Right atrium auricular region (tissue), 2 donors: ENCODE measurements at regions not wholly inside any gene's neighbourhood (a gene's known extent, or its start where the extent isn't known, plus 50 kb on each side); places are given as distances from the start of the nearest gene placed in this dataset.

ENCODE experiments used
- DNase-seq: peaks from one replicate; pipeline ENCODE4 v3.0.0-alpha.2; 2019; ENCODE audit warnings: low spot score
- H3K27ac ChIP-seq, 2 donors: fragments of 200-600 bp; sonication (generic); 1 replicate in 1 of 2; 2 replicates in 1 of 2; pipeline ENCODE4 v1.5.1; 2016 to 2019
- H3K27me3 ChIP-seq, 2 donors: fragments of 200-600 bp; sonication (generic); one replicate each; pipeline versions ENCODE4 v1.5.1 to v1.6.0; 2017 to 2019
- H3K36me3 ChIP-seq: fragments of 200-600 bp; sonication (generic); one replicate; pipeline ENCODE4 v1.5.1; 2016
- H3K4me1 ChIP-seq, 2 donors: fragments of 200-600 bp; sonication (generic); one replicate each; pipeline versions ENCODE4 v1.5.1 to v1.6.0; 2017 to 2019
- H3K4me3 ChIP-seq, 2 donors: fragments of 200-600 bp; sonication (generic); 1 replicate in 1 of 2; 2 replicates in 1 of 2; pipeline ENCODE4 v1.5.1; 2017 to 2019; ENCODE audit warnings: mild to moderate bottlenecking in 1 of 2, moderate library complexity in 1 of 2
- H3K9me3 ChIP-seq, 2 donors: fragments of 200-600 bp; sonication (generic); one replicate each; pipeline ENCODE4 v1.5.1; 2019
- CTCF ChIP-seq, 2 donors: fragments of 200-600 bp; sonication (generic); IDR thresholded peaks; one replicate each; pipeline ENCODE4 v1.5.1; 2019; ENCODE audit warnings: antibody characterized with exemption in 2 of 2

DNA sequence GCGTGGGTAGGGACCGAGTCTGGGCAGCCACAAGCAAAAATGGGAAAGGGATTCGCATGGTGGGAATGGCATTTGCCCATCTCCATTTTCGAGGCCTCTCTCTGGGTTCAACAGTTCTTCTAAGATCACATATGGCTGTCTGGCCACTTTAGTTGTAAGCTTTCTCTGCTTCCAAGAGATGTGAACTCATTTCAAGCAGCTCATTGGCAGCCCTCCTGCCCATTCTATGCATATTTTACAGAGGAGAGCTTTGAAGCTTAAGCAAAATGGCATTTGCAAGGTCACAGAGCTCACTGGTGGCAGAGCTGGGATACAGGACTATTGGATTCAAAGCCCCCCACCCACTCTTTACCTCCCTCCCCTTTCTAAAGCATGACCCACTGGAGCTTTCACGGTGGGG is 93.7 kb downstream of the HHIPL2 start:
- Histone ChIP-seq H3K9me3 (peaks cover 0 to 14% of the 10 kb centered on the region in 2 donors), H3K4me1 (peaks cover 0 to 12% of the 10 kb centered on the region in 2 donors), H3K4me3 (no peak overlapping the region), H3K36me3 (no peaks in the 10 kb centered on the region), H3K27me3 (no peaks in the 10 kb centered on the region), H3K27ac (no peak overlapping the region)
- TF ChIP-seq CTCF (IDR thresholded peaks at IDR 0.05) = no peak
- no peak for DNase-seq

GRCh38 chr1:222452031-222452430 is 95.9 kb downstream of the HHIPL2 start:
- no peak for TF ChIP-seq CTCF (IDR thresholded peaks at IDR 0.05)
- H3K4me3 ChIP-seq = no peak overlapping the region
- no peak for DNase-seq
- H3K27me3 ChIP-seq = no peaks in the 10 kb centered on the region
- H3K4me1 ChIP-seq = peaks cover 0 to 12% of the 10 kb centered on the region in 2 donors
- no peaks in the 10 kb centered on the region for H3K36me3 ChIP-seq
- H3K9me3 ChIP-seq = peaks cover 0 to 2% of the 10 kb centered on the region in 2 donors
- H3K27ac ChIP-seq = no peak overlapping the region

GRCh38 chr1:222443566-222443965 is 104.3 kb downstream of the HHIPL2 start:
- Histone ChIP-seq H3K36me3 (no peaks in the 10 kb centered on the region), H3K4me3 (no peak overlapping the region), H3K9me3 (no peaks in the 10 kb centered on the region), H3K27ac (no peak overlapping the region), H3K4me1 (no peaks in the 10 kb centered on the region), H3K27me3 (no peaks in the 10 kb centered on the region)
- no peak for TF ChIP-seq CTCF (IDR thresholded peaks at IDR 0.05)
- no peak for DNase-seq

DNA sequence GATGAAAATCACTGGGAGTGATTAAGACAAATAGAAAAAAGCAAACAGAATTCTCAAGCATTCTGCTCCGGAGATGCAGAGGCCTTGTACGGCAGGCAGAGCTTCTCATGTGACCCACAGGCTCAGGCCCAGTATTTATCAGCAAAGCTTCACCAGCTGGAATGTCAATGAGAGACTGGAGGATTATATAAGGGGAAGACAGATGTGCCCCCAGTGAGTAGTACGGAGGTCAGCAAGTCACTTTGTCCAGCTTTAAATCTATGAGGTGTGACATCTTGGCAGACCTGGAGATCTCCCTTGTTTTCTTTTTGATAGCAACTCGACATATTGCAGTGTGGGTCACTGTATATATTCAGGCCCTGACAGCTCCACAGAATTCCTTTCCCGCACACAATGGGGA is 106.8 kb downstream of the HHIPL2 start:
- H3K9me3 ChIP-seq = no peaks in the 10 kb centered on the region
- no peak for DNase-seq
- H3K36me3 ChIP-seq = no peaks in the 10 kb centered on the region
- no peak for TF ChIP-seq CTCF (IDR thresholded peaks at IDR 0.05)
- H3K4me3 ChIP-seq = no peak overlapping the region
- no peaks in the 10 kb centered on the region for H3K27me3 ChIP-seq
- no peak overlapping the region for H3K27ac ChIP-seq
- no peaks in the 10 kb centered on the region for H3K4me1 ChIP-seq

GRCh38 chr1:222424826-222425225 is 123.1 kb downstream of the HHIPL2 start:
- Histone ChIP-seq H3K4me1 (no peaks in the 10 kb centered on the region), H3K36me3 (no peaks in the 10 kb centered on the region), H3K9me3 (peaks cover 0 to 12% of the 10 kb centered on the region in 2 donors), H3K27ac (no peak overlapping the region), H3K4me3 (no peak overlapping the region), H3K27me3 (no peaks in the 10 kb centered on the region)
- TF ChIP-seq CTCF (IDR thresholded peaks at IDR 0.05) = no peak
- no peak for DNase-seq

DNA sequence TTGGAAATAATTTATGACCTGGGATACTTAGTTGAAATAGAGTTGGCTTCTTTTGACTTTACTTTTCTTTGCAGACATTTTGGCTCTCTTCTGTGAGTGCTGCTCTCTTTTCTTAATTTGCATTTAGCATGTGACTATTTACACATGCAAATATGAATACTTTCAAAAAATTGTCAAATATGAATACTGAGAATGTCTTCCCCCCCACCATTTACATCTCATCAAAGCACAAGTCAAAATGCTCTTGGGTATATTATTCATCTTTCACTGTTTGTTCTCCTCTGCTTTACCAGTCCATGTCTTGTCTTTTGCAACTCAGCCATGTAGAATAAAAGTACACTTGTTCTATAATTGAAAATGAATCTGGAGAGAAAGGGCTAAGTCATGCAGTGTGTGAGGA is 126.5 kb downstream of the HHIPL2 start:
- Histone ChIP-seq H3K27ac (no peak overlapping the region), H3K36me3 (no peaks in the 10 kb centered on the region), H3K4me1 (no peaks in the 10 kb centered on the region), H3K9me3 (peaks cover 0 to 12% of the 10 kb centered on the region in 2 donors), H3K27me3 (no peaks in the 10 kb centered on the region), H3K4me3 (no peak overlapping the region)
- no peak for DNase-seq
- no peak for TF ChIP-seq CTCF (IDR thresholded peaks at IDR 0.05)
